H54 (cell line): ENCODE measurements at regions not wholly inside any gene's neighbourhood (a gene's known extent, or its start where the extent isn't known, plus 50 kb on each side); places are given as distances from the start of the nearest gene placed in this dataset.

ENCODE experiments used
- DNase-seq: peaks from one replicate; pipeline ENCODE4 v3.0.0; 2011; ENCODE audit warnings: low spot score, mixed read lengths; ENCODE audit not compliant: insufficient read length
- FAIRE-seq: peaks from 3 replicates; lab custom pipeline; 2011; peaks lifted over from hg19 to GRCh38; lab: Jason Lieb, UNC
- POLR2A ChIP-seq: IDR thresholded peaks from 2 replicates; pipeline ENCODE4 v1.6.1; 2011; ENCODE audit warnings: low read depth, mild to moderate bottlenecking, low read length

DNA sequence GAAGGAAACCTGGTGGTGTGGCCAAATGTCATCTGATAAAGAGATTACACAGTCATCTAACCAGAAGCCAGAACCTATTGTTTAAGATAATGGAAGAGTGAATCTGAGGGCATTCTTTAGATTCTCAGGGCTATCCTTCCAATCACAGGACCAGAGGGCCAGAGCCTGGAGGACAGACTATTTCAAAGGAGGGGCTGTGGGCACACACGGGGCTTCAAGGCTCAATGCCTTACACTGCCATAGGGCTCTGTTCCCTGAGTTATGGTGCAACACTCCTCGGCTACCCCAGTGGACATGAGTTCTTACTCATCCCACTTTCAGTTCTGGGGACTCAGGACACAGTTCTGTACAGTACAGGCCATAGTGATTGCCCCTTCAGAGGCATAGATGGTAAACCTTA is 343.9 kb upstream of the ALCAM start:
- TF ChIP-seq POLR2A: no peak
- DNase-seq (no peak), FAIRE-seq (no peak)

DNA sequence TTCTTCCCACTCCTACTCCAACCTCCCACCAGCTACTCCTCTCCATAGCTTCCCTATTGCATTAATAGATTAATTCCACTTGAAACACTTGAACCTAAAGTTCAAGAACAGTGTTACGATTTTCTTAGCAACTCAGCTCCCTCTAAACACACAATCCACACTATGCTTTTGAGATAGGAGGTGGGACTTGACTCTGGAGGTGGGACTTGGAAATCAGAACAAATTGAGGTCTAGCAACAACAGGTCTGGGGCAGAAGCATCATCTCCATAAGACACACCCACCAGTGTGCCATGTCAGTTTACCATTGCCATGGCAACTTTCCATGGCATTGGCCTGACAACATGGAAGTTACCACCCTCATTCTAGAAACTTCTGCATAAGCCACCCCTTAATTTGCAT is 336.5 kb upstream of the ALCAM start:
- FAIRE-seq (no peak), DNase-seq (no peak)
- TF ChIP-seq POLR2A: no peak

- no peak for TF ChIP-seq POLR2A
- DNase-seq (no peak), FAIRE-seq (no peak)
Observed at GRCh38 chr3:105032541-105032940, 334.2 kb upstream of the ALCAM start.

- no peak for DNase-seq
- FAIRE-seq: no peak
- TF ChIP-seq POLR2A: no peak
Observed at GRCh38 chr3:105033081-105033480, 333.6 kb upstream of the ALCAM start.

- no peak for TF ChIP-seq POLR2A
- no peak for FAIRE-seq
- DNase-seq: no peak
Observed at GRCh38 chr3:105039004-105039403, 327.7 kb upstream of the ALCAM start.

GRCh38 chr3:105040026-105040622 is 326.6 kb upstream of the ALCAM start:
- no peak for TF ChIP-seq POLR2A
- FAIRE-seq (no peak), DNase-seq (no peak)

- FAIRE-seq: no peak
- no peak for DNase-seq
- no peak for TF ChIP-seq POLR2A
Observed at GRCh38 chr3:105042586-105042985, 324.1 kb upstream of the ALCAM start.

GRCh38 chr3:105051111-105051510 is 315.6 kb upstream of the ALCAM start:
- no peak for FAIRE-seq
- TF ChIP-seq POLR2A: no peak

GRCh38 chr3:105051972-105052371 is 314.7 kb upstream of the ALCAM start:
- DNase-seq: no peak
- no peak for TF ChIP-seq POLR2A
- FAIRE-seq: no peak

More at GRCh38 chr3:105051111-105051510, 315.6 kb upstream of the ALCAM start:
- no peak for DNase-seq

GRCh38 chr3:105062853-105063252 is 303.9 kb upstream of the ALCAM start:
- no peak for TF ChIP-seq POLR2A
- no peak for DNase-seq
- no peak for FAIRE-seq

GRCh38 chr3:105065895-105066839 is 300.5 kb upstream of the ALCAM start:
- no peak for DNase-seq
- no peak for TF ChIP-seq POLR2A
- FAIRE-seq: no peak

- no peak for TF ChIP-seq POLR2A
- FAIRE-seq (no peak), DNase-seq (no peak)
Observed at GRCh38 chr3:105067361-105067760, 299.3 kb upstream of the ALCAM start.

- DNase-seq (no peak), FAIRE-seq (no peak)
- no peak for TF ChIP-seq POLR2A
Observed at GRCh38 chr3:105077060-105077822, 289.5 kb upstream of the ALCAM start.

DNA sequence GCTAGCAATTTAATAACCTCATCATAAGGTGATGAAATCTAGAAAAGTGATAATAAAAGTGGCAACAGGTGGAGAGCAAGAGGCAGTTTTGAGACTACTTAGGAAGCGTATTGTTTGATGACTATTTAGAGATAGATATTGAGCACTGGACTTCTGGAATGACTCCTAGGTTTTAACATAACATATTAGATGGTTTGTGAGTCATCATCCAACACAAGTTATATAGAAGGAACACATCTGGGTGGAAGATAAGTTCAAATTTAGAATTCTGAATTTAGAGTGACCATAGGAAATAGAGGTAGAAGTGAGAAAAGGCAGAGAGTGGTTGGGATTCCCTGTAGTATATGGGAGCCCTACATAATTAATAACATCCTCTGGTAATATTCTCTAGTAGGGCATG is 282.8 kb upstream of the ALCAM start:
- DNase-seq (no peak), FAIRE-seq (no peak)
- TF ChIP-seq POLR2A: no peak
